ENCODE measurements at regions not wholly inside any gene's neighbourhood (a gene's known extent, or its start where the extent isn't known, plus 50 kb on each side); places are given as distances from the start of the nearest gene placed in this dataset.

DNA sequence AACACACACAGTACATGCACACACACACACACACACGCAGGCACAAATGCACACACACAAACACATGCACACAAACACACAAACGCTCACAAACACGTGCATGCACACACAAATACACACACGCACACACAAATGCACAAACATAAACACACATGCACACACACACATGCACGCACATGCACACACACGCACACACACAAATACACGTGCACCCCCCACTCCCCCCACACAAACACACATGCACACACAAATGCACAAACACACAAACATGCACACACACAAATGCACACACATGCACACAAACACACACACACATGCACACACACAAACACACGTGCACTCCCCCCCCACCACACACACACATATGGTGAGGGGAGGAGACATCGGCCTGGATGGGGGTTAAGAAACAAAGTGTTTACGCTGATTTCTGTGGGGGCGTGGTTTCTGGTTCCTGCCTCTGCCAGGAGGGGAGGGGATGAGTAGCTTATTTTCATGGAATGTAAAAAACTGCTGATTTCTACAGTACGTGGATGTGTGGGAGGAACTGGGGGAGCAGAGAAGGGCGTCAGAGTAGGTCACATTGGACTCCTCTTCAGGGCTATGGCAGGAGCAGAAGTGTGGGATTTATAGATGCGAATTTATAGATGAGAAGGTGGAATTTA, 607.2 kb downstream of the QKI start:
- DNase-seq (ENCODE audit: low read depth) = no peak

DNA sequence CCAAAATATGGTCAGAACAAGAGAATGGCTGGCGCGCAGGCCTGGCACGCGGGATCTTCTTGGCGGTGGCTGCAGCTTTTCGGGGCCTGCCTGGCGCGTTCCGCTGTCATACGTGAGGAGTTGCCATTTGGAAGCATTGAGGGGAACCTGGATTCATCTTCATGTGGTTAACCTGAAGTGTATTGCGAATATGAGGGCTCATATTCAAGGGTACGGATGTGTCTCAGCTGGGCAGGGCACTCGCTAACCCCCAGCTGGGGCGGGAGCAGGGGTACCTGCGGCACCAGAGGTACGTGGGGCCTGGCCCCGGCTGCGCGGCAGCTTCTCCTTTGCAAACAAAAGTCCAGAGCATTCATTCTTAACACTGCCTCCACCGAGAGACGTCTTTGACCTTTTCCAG, 605.6 kb downstream of the QKI start:
- no peak for DNase-seq (ENCODE audit: low read depth)

DNA sequence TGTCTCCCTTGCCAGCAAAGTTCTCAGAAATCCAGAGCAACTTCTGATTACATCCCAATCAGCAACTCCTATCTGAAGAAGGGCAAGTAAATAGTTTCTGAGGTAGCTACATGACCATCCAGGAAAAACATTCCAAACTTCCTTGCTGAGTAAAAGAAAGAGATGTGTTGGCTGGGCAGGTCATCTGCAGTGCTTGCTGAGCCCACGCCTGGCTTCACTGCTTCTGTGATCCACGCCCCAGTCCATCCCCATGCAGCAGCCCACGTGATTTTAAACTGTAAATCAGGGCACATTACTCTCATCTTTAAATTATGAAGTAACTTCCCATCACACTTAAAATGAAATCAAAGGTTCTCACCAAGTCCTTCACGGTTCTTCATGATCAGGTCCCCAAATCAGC, 603.6 kb downstream of the QKI start:
- DNase-seq (ENCODE audit: low read depth) = no peak

DNA sequence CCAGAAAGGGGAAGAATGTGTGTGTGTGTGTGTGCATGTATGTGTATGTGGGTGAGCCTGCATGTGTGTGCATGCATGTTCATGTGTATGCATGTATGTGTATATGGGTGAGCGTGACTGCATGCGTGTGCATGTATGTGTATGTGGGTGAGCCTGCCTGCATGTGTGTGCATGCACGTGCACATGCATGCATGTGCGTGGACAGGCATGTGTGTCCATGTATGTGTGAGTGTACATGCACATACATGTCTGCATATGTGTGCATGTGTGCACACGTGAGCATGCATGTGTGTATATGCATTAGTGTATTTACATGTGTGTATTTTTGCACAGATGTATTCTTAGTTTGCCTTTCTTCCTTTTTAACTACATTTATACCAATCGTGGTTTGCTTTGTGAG, 601.5 kb downstream of the QKI start:
- DNase-seq (ENCODE audit: low read depth) = no peak

DNA sequence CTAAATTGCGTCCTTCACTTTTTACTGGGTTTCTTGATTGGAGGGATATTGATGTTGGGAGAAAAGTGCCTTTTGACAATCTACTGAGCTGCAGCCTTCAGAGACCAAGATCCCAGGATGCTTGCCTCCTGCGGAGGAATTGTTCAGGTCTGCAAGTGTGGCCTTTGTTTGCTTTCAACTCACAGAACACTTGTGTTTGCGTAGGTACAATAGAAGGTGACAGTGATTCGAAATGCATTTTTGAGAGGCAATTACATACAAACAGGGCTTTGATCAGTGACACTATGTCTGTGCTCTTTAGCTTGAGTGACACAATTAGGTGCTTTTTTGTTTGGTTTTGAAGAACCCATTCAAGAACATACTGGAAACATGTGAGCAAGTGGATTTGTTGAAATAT, 600.6 kb downstream of the QKI start:
- no peak for DNase-seq (ENCODE audit: low read depth)

DNA sequence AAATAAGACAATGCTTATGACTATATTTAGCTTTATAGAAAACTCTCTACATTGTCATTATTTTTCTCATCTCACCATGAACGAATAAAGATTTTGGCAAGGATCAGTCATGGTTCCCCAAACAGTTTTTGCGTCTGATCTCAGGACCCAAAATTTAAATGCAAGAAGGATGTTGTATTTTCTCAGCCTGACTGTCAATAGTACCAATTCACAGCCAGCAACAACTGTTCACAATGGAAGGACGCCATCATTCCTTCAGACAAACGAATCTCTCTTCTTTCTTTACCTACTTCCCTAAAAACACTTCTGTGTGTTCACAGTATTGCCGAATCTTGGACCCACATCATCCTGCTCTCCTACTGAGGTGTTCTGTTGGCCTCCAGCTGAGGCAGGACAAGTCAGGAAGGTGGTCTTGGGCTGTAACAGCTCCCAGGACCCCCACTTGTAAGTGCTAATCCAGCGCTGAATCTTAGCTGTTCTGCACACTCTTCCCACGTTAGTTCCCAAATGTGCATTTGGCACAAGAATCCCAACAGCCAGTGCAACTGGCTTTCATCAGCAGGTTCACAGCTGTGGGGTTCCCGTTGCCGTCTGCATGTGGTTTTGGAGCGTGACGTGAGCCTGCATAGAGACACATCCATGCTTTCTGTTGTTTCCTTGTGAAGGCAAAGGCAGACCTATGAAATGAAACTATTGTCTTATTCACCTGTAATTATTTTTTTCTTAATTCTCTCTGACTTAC, 600.0 kb downstream of the QKI start:
- no peak for DNase-seq (ENCODE audit: low read depth)

DNA sequence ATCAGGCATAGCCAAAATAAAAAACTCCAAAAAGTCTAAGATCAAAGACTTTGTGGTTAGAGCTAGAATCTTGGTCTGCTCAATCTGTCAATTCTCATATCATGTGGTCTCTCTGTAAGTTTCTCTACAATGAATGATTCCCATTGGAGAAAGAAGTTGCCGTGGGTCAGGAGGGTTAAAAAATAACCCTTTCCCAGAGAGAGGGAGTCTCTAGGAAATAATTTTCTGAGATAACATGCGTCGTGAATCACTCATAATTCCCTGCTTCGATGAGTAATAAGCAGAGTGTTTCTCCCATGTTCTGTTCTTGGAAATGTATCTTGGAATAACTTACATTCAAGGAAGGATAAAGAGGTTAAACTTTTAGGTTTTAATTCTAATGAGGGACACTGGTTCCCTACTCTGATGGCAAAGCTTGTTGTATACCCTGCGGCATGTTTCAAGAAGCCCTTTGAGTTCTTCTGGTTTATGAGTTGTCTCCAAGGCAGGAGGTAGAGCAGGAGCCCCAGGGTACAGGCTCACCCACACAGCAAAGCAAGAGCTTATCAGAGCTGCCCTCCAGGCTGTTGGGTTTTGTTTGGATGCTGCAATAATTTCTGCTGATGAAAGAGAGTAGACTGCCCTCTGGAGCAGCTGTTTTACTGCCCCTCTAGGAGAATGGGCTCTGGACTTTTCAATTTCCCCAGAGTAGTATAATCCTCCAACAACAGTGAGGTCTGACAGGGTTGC, 599.1 kb downstream of the QKI start:
- DNase-seq (ENCODE audit: low read depth) = no peak

DNA sequence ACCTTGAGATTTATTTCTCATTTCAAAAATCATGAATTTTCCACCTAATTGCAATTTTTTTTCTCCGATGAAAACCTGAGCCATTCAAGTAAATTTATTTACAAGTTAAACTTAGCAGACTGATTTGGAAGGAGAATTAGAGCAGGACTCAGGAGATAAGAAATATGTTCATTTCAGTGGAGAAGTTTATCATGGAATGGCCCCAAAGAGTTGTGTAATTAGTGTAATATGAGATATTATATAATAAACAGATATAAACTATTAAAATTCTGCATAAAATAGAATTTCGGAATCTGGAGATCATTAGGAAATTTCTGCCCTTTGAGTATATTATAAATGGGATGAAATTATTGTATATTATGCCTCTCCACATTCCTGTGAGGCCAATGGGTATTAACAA, 596.8 kb downstream of the QKI start:
- DNase-seq (ENCODE audit: low read depth) = no peak

DNA sequence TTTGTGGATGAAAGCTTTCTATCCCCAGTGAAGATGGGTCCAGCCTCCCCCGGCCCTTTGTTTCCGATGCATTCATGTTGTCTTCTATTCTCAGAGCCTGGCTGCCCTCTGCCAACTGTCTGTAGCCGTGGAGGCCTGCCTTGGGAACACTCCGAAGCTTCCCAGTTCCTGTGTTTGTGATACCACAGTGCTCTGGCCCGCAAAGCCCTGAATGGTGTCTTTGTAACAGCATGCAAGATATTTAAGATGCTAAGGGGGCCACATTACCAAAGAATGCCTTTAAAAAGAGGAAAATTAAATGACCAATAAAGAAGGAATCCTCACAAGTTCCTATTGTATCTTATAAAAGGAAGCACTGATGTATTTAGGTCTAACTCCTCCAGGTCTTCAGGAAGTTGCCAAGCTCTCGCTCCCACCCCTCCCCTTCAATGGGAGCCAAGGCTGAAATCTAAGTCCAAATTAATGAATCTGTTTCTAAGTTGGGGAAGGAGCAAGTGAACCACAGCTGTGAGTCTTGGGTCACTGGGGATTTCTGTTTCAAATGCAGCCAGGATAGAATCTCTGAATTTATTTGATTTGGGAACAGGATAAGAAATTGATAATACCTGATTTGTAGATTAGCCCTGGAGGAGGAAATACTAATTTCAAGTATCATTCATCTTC, 596.1 kb downstream of the QKI start:
- DNase-seq (ENCODE audit: low read depth) = no peak

DNA sequence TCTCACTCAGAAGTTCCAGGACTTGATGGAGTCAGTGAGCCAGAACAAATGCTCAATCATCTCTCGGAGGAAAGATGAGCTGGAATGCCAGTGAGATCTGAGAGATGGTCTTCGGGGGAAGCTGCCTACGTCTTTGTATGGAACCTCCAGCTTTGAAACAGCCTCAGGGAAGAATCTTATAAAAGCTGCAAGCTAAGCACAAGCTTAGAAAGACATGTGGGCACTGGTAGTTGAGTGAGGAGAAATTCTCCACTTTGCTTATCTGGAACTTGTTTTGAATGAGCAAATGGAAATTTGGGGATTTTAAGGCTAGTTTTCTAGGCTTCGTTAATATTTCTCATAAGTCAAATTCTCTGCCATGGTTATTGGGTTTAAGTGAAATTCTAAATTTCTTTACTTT, 594.4 kb downstream of the QKI start:
- no peak for DNase-seq (ENCODE audit: low read depth)

DNA sequence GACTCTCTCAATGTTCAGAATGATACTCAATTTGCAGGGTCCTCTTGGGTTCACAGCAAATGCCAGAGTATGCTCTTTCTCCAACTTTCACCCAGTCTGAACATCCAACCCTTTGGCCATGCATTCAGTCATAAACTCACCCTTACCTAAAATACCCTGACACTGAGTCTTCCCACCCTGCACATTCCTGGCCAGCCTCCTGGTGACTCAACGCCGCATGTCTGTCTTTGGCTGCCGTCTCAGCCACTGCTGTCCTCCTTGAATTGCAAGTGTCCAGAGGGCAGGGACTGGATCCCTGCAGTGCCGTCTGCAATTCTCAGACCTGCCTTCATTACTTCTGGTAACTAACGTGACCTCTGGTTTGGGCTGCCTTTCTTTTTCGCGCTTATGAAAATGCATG, 593.4 kb downstream of the QKI start:
- DNase-seq (ENCODE audit: low read depth) = no peak

DNA sequence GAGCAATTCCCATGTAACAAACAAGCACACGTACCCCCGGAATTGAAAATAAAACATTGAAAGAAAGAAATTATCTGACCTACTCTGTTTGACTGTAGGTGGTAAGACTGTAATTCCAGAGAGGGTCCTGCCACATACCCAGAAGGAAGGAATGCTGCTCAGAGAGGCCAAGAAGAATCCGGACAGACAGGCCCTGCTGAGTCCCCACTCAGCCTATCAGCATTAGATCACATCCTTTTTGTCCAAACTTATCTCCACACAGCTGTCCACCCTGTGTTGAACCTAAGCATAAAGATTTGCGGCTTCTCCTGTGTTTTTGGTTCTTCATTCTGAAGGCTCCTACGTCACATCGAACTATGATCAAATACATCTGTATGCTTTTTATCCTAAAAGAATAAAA, 591.9 kb downstream of the QKI start:
- no peak for DNase-seq (ENCODE audit: low read depth)

DNA sequence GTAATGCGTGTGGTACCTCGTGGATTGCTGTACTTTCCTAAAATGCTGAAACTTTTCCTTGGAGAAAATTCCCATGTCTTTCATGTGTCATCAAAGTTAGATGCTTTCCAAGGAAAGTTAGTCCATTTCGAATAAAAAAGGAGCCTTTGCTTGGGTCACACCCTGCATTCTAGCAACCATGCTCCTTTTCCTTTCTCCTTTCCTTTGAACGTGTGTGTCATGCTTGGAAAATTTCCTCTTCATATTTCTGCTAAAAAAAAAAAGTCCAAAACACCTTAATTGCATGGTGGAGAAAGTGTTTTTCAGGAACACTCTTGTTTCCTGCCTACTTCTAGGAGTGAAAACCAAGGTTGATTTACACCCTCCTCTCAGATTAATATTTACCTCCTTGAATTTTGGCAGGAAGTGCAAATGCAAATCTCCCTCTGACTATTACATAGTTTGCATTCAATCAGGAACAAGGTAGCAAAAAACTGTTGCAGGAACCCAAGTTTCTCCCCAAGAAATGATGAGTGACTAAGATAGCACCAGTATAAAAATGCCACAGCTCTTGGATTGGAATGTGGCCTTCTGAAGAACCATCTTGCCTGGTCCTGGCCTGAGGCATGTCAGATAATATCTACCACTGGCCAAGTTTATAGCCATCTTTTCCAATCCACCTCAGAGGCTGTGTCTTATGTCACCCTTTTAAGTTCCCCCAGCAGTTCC, 590.6 kb downstream of the QKI start:
- DNase-seq (ENCODE audit: low read depth) = no peak

DNA sequence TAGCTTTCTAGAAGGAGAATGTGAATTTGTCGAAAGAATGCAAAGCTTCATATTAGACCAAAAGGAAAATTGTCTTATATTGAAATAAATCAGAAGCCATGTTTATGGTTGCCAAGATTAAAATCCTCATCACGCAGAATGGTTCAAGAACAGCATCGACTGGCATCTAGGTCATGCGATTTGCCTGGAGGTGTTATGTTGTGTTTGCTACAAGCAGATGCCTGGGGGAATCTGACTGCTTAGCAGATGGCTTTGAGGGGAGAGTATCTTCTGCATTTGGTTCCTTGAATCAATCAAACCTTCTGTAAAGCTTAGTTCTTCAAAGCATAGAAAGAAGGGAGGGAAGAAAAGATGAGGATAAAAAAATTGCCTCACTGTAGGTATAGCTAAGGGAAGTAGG, 585.8 kb downstream of the QKI start:
- DNase-seq (ENCODE audit: low read depth) = no peak

DNA sequence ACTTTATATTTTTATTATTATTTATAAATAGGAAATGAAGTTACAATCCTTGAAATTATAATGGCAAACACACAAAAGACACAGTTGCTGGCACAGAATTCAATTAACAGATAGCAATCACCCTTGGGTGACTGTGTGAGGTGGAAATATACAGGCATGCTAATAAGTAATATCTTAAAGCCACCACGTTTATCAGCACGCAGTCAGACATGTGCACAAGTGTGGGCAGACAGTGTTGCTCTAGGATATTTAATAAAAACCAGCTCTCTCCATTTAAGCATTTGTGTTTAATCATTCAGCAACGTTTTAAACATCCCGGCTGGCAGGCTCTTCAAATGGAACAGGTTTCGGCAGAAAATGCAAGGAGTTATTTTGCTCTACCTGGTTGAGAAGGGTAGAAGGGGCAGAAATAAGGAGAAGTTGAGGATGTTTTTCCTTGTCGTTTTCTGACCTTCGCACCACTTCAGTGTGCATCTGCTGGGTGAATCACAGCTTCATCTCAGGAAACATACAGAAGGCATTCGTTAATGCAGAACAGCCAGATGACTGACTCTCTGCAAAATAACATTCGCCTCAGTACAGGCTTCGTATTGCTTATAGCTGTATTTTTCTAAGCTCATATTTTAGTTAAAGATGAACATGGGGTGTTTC, 585.1 kb downstream of the QKI start:
- DNase-seq (ENCODE audit: low read depth) = no peak

DNA sequence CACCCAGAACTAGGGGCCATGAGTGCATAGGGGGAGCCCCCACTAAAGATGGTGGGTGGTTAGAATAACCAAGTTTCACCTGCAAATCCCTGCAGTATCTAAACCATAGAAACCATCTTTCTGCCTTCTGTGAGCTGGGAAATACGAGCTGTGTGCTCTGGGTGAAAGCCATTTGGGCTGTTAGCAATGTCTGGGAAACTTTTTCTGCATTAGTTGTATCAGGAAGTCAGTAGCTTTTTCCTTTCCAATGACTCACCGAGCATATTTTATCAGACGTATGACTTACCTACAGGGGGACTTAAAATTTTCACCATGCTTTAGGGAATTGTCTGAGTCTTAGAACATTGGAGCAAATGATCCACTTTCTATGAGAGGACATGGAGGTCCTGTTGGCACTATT, 584.0 kb downstream of the QKI start:
- no peak for DNase-seq (ENCODE audit: low read depth)

DNA sequence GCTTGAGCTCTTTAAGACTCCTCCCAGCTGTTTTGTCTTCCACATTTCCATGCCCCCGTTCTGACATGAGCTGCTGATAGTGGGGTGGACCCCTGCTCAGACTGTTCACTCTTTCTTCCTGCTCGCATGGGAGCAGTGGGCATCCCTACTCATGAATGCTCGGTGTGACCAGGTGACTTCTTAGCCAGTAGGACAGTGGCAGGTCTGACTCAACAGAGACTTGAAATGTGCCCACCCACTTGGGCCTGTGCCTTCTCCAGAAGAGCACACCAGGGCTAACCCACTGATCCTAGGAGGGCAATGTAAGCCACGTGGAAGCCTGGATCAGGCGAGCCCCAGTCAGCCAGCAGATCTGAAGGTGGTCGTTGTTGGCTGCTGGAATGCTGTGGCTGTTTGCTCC, 582.0 kb downstream of the QKI start:
- no peak for DNase-seq (ENCODE audit: low read depth)

DNA sequence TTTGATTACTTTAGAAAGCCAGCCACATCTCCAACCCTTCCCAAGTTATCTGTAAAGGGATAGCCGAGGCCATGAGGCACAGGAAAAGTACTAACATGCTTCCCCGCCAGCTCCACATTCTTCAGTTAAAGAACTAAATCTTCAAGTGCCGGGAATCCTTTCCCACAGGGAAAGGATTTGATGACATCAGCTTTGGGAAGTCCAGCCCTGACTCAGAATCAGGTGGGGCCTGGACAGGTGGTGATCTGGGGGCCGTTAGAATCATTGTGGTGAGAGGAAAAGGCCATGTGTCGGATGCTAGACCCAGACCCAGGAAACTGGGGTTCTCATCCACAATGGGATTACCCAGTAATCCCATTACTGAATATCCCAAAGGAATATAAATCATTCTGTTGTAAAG, 580.0 kb downstream of the QKI start:
- no peak for DNase-seq (ENCODE audit: low read depth)

DNA sequence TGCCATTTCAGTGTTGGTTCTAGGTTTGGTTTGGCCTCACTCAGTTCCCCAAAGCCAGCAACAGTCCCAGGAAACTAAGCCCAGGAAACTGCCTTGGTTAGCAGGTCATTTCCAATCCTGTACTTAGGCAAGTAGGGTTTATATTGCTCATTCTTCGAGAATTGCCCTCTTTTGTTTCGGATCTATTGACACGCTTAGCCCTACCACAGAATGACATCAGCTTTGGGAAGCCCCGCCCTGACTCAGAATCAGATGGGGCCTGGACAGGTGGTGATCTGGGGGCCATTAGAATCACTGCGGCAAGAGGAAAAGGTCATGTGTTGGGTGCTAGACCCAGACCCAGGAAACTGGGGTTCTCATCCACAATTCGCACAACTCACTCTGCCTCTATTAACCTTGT, 578.2 kb downstream of the QKI start:
- DNase-seq (ENCODE audit: low read depth) = no peak

DNA sequence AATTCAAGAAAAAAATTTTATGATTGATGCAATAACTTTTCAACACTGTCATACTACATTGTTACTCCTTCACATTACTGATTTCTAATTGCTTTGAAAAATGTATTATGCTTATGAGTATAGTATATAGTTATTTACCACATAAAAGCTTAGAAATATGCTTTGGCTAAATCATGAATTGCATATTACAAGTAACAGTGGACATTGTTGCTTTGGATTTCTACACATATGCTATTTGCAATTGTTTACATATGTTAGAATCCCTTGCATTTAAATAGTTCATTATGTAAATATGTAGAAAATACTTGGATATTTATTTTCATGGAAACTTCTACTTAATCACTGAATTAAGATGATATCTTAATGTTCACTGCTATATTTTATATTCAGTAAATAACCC, 577.5 kb downstream of the QKI start:
- no peak for DNase-seq (ENCODE audit: low read depth)

DNA sequence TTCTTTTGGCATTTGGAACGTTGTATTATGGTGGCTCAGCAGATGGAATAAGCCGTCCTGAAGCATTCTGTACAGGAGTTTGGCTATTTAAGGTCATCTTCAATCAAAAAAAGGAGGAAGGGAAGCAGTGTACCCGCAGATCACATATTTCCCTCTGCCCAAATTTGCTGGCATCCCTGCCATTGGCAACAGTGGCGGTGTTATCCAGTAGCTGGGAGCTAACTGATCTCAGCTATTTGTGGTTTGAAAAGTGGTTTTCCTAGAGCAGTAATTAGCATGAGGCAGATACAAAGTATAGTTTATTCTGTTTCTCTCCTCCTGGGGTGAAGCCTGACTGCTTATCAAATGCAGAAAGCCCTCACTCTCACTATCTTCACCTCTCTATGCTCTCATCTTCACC, 576.8 kb downstream of the QKI start:
- DNase-seq (ENCODE audit: low read depth) = no peak

DNA sequence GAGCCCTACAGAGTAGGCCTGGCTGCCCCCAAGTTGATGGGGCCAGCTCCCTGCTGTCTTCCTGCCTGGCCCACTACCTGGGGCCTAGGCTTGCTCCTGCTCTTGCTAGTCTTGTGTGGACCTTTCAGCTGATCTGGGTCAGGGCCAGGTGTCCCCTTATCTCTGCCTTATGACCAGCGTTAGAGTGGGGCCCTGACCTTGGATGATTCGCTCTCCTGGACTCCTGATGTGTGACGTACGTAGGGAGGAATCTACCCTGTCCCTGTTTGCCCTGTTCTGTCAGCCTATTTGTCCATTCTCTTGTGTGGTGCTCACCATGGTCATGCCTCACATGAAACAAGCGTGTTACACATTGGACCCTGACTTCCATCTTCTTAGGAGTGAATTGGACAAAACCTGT, 571.8 kb downstream of the QKI start:
- DNase-seq (ENCODE audit: low read depth) = no peak

Data from HS-5 (cell line).